Renal cortex interstitium (tissue), 11 donors: ENCODE measurements at regions not wholly inside any gene's neighbourhood (a gene's known extent, or its start where the extent isn't known, plus 50 kb on each side); places are given as distances from the start of the nearest gene placed in this dataset.

Experiments used
- DNase-seq, 11 donors: peaks; one replicate each; pipeline ENCODE4 v3.0.0-alpha.2; 2013; ENCODE audit warnings: low read depth in 9 of 11, low spot score in 4 of 11; ENCODE audit errors: extremely low read depth in 1 of 11

DNA sequence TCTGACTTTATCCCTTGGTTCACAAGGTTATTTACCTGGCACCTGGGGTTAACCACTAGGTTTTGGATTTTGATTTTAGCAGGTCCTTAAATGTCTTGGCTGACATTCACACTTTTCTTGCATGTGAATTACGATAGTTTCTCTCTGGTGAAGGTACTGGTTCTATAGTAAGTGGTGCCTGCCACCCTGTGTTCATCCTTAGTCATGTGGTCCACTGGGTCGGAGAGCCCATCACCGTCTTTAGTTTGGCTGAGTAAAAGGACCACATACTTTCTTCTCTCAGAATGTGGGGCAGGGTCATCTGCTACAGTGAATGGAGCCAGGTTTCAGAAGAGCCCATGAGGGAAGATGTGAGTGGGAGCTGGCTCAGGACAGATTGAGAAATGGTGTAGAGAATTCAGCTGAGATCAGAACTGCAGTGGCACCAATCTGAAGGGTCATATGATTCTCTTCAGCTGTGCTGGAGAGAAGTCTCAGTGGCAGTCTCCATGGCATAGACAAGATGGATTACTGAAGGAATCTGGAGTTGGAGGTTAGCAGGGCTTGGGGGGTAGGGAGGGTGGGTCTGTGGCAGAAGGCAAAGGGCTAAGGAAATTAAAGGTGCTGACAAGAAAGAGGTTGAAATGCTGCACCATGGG, 310.4 kb downstream of the GPAT3 start:
- DNase-seq = no peak

DNA sequence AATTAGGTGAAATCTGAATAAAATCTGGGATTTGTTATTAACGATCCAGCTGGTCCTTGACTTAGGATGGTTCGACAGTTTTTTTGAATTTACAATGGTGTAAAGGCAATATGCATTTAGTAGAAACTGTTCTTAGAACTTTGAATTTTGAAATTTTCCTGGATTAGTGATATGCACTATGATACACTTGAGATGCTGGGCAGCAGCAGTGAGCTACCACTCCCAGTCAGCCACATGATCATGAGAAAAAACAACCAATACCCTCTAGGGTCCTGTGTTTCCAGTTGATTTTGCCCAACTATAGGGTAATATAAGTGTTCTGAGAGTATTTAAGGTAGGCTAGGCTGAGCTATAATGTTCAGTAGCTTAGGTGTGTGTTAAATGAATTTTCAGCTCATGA, 303.7 kb downstream of the GPAT3 start:
- no peak for DNase-seq

DNA sequence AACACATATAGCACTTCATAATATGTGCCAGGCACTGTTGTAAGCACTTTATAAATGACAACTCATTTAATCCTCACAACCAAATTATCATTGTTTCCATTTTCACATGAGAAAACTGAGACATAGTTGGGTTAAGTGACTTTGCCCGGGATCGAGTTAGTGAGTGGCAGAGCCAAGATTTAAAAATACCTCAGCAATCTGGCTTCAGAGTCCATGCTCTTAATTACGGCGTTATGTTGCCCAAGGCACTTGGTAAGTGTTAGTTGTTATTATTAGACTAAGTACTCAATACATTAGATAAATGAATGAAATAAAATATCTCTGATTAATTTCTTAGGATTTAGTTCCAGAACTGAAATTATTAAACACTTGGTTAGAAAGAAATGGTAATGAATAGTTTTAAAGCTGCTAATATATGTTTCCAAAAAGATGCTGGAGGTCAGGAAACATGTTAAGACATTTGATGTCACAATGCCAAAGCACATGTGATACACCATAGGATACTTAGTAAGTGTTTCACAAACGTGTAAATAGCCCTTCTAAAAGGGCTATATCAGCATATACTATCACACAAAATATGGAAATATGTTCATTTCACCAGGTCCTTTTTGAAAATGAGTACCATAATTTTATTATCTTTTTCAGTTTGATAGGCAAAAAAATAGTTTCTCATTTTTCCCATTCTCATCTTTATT, 301.9 kb downstream of the GPAT3 start:
- DNase-seq = no peak

DNA sequence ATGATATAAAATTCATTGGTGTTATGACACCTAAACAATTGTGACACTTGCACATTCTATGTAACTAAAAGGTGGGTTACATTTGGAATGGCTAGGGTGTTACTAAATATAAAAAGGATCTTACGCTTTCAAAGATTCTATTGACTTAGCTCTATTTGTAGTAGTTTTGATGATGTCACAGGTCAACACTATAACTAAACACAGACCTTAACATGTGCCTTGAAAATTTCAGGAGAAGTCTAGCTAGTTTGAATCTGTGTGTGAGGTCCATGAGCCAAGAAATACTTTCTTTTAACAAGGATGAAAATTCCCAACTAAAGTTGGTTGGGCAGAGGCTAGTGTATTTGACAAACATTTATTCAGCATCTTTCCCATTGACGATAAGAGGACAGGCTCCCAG, 298.0 kb downstream of the GPAT3 start:
- no peak for DNase-seq

GRCh38 chr4:83832110-83832825, 296.4 kb downstream of the GPAT3 start:
- DNase-seq = no peak

DNA sequence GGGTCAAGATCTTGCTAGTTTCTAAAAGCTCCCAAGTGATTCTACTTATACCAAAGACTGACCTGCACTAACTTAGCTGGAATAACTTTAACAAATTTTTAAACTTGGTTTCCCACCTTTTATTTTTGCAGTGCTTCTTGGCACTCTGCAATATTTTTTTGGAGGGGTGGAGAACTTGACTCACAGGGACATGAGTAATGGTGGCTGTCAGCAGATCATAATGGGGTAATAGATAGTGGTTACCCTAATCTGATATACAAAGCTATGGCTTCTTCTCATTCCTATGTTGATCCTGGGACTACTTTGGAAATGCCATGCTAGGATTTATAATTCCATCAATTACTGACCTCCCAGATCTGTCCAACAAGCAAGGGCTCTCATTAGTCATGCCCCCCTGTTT, 295.7 kb downstream of the GPAT3 start:
- DNase-seq = no peak

DNA sequence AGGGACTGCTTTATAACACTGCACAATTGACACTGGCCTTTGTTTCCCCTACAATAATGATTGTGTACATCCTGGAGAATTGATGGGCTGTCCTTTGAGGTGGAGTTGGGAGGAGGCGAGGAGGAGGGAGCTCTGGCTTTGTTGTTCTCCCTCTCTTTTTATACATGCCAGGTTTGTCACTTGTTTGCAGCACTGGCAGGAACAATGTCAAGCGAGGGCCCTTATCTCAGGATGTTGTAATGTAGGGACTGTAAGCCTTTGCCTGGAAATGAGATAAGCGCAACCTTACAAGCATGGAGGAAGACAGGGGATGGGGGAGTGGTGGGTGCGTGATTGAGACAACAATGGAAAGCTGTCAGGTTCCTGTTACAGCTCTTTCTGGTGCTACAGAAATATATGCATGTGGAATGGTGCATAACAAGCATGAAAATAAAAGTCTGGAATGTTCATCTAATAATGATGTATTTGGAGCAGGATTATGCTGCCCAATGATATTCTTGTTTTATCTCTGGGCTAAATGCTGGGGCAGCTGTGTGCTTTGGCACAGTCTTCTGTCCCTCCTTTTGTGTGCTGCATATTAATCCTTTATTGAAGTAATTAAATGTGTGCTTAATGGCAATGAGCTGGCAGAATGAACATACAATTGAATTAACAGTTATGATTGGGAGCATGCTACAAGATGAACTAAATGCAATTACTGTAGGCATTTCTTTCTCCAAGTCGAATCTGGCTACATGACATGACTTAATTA, 294.4 kb downstream of the GPAT3 start:
- no peak for DNase-seq

- no peak for DNase-seq
Observed at GRCh38 chr4:83828601-83829000, 292.7 kb downstream of the GPAT3 start.

GRCh38 chr4:83821493-83821892, 285.6 kb downstream of the GPAT3 start:
- no peak for DNase-seq

GRCh38 chr4:83819582-83819981, 283.7 kb downstream of the GPAT3 start:
- DNase-seq = no peak

- DNase-seq = no peak
Observed at GRCh38 chr4:83810428-83810827, 274.5 kb downstream of the GPAT3 start.

DNA sequence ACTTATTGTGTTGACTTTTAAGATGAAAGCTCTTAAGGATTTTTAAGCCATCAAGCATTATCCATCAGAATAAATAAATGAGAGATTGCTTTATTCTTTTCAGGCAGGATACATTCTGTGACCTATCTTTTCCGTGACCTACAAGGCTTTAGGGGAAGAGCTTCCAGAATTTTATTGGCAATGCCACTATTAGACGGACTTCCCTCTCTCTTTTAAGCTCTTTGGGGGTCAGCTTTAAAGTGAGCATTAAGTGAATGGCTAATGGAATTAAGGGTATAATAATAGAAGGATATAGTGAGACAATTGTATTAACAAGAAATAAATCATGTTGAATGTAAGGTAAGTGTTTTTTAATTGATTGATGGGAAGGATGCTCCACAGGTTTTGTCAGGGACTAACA, 273.7 kb downstream of the GPAT3 start:
- no peak for DNase-seq

DNA sequence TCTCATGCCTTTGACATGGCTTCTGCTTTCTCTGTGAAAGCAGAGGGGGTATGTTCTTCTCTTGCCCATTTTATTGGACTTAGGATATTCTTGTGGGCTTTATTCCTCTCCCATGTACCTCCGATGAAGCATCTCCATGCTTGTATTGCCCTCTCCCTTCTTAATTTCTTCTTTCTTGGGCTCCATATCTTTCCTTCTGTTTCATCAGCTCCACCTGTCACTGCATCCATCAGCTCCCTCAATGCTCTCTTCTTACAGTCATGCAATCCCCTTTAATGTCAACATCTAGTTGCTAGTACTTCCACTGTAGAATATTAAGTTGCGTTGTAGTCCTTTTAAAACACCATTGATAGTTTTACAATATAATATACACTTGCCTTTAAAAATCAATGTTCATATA, 257.6 kb downstream of the GPAT3 start:
- DNase-seq = no peak

GRCh38 chr4:83785891-83786290, 250.0 kb downstream of the GPAT3 start:
- no peak for DNase-seq

DNA sequence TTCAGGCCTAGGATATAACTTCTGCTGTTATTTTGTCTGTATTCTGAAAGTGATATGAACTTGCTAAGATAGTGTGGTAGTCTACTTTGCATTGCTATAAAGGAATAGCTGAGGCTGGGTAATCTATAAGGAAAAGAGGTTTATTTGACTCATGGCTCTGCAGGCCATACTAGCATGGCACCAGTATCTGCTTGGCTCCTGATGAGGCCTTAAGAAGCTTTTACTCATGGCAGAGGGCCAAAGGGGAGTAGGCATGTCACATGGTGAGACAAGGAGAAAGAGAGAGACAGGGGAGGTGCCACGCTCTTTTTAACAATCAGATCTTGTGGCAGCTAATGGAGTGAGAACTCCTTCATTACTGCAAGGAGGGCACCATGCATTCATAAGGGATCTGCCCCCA, 247.3 kb downstream of the GPAT3 start:
- DNase-seq = no peak

- no peak for DNase-seq
Observed at GRCh38 chr4:83782591-83782990, 246.7 kb downstream of the GPAT3 start.

GRCh38 chr4:83781434-83781833, 245.5 kb downstream of the GPAT3 start:
- DNase-seq = no peak

DNA sequence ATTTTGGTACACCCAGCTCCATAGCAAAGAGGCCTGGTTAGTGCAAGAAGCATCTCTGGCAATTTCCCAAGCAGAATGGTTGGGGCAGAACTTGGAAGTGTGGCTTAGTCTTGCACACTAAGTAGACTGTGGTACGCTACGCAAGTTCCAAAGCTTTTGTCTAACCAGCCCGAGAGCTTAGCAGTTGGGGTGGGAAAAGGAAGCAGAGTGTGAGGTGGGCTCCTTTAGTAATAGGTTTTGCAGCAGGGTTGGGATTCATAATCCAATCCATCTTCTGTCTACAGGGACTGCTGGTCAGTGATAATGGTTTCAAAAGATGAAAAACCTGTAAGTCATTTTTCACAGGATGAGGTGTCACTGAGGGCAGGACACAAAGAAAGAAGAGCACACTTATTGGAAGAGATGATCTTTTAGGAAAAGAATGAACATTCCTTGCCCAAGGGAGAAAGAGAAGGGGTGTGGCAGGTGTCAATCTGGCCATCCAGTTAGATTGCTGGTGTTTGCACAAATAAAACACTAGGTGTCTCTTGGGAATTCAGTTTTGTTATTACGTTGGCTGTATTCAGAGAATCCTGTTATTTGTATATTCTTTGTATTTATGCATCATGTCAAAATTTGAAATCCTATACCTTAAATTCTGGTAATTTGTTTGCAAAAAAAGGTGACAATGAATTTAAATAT, 244.3 kb downstream of the GPAT3 start:
- no peak for DNase-seq
